PC-9 (cell line): ENCODE measurements at regions not wholly inside any gene's neighbourhood (a gene's known extent, or its start where the extent isn't known, plus 50 kb on each side); places are given as distances from the start of the nearest gene placed in this dataset.

Experiments used
- CTCF ChIP-seq: fragments of 200-600 bp; sonication (generic); conservative IDR thresholded peaks from 2 replicates; pipeline ENCODE4 v1.6.1; 2017; ENCODE audit warnings: mixed run types, antibody characterized with exemption, mild to moderate bottlenecking, moderate library complexity
- EZH2 ChIP-seq: fragments of 200-600 bp; sonication (generic); IDR thresholded peaks from 2 replicates; pipeline ENCODE4 v1.8.0; 2017; ENCODE audit warnings: antibody characterized with exemption, low read depth

- TF ChIP-seq CTCF (no peak), EZH2 (no peak)
Measured at GRCh38 chr9:99472916-99473245, 250.8 kb downstream of the SEC61B start.
